GM23338 (cell line): ENCODE measurements at regions not wholly inside any gene's neighbourhood (a gene's known extent, or its start where the extent isn't known, plus 50 kb on each side); places are given as distances from the start of the nearest gene placed in this dataset.
"Not testable (repeated sequence)": the region's sequence is repeated elsewhere in the genome, so short reads cannot be mapped to it uniquely, and the experiment has no call there.

Source experiments
- CREB1 ChIP-seq: fragments of 250-450 bp; sonication (Bioruptor Pico); IDR thresholded peaks from 2 replicates; pipeline ENCODE4 v1.5.0; 2020; ENCODE audit warnings: low read depth, mild to moderate bottlenecking, moderate library complexity
- EZH2 ChIP-seq: fragments of 200-600 bp; sonication (generic); IDR thresholded peaks from one replicate; pipeline ENCODE4 v1.8.0; 2017; ENCODE audit warnings: antibody characterized with exemption, mild to moderate bottlenecking, low read depth; ENCODE audit not compliant: unreplicated experiment
- EZH2phosphoT487 ChIP-seq: fragments of 200-600 bp; sonication (generic); IDR thresholded peaks from one replicate; pipeline ENCODE4 v1.8.1; 2018; ENCODE audit warnings: antibody characterized with exemption; ENCODE audit not compliant: unreplicated experiment
- POLR2AphosphoS5 ChIP-seq: IDR thresholded peaks from 2 replicates; pipeline ENCODE4 v1.6.1; 2016; ENCODE audit warnings: antibody characterized with exemption, low read depth
- ZNF114 ChIP-seq: fragments of 250-450 bp; sonication (Bioruptor Pico); IDR thresholded peaks from 2 replicates; pipeline ENCODE4 v1.5.0; 2020; ENCODE audit warnings: mild to moderate bottlenecking, moderate library complexity
- ZNF331 ChIP-seq: fragments of 250-450 bp; sonication (Bioruptor Pico); IDR thresholded peaks from 2 replicates; pipeline ENCODE4 v1.5.0; 2020; ENCODE audit warnings: low read depth, mild to moderate bottlenecking, moderate library complexity
- TF ChIP-seq, protein P1 (sequence below), 2 experiments: fragments of 200-600 bp in 1 of 2; sonication (generic) in 1 of 2; conservative IDR thresholded peaks; 2 replicates each; pipeline versions ENCODE4 v1.5.1 to v1.6.1; 2016 to 2017; ENCODE audit warnings: antibody characterized with exemption in 2 of 2, low read depth in 2 of 2, mild to moderate bottlenecking in 2 of 2, moderate library complexity in 1 of 2
- TF ChIP-seq, protein P2 (sequence below): IDR thresholded peaks from one replicate; pipeline ENCODE4 v1.6.1; 2018; ENCODE audit warnings: antibody characterized with exemption; ENCODE audit not compliant: unreplicated experiment

DNA sequence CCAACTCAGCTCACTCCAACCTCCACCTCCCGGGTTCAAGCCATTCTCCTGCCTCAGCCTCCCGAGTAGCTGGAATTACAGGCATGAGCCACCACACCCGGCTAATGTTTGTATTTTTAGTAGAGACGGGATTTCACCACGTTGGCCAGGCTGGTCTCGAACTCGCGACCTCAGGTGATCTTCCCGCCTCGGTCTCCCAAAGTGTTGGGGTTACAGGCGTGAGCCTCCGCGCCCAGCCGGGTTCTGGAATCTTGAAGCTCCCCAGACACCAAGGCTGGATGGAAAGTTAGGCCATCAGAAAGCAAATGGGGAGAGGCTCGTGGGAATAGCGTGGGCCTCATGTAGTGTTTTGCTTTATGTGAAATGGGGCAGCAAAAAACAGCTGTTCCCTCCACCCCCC is 81.0 kb upstream of the PPP2R3B start:
- TF ChIP-seq, protein P1, sequence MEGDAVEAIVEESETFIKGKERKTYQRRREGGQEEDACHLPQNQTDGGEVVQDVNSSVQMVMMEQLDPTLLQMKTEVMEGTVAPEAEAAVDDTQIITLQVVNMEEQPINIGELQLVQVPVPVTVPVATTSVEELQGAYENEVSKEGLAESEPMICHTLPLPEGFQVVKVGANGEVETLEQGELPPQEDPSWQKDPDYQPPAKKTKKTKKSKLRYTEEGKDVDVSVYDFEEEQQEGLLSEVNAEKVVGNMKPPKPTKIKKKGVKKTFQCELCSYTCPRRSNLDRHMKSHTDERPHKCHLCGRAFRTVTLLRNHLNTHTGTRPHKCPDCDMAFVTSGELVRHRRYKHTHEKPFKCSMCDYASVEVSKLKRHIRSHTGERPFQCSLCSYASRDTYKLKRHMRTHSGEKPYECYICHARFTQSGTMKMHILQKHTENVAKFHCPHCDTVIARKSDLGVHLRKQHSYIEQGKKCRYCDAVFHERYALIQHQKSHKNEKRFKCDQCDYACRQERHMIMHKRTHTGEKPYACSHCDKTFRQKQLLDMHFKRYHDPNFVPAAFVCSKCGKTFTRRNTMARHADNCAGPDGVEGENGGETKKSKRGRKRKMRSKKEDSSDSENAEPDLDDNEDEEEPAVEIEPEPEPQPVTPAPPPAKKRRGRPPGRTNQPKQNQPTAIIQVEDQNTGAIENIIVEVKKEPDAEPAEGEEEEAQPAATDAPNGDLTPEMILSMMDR (conservative IDR thresholded peaks at IDR 0.05; ENCODE audit: low read depth in 2 of 2), result not testable (repeated sequence)
- TF ChIP-seq POLR2AphosphoS5; ZNF114 (CRISPR knock-in tag); EZH2; ZNF331; CREB1 (CRISPR knock-in tag); EZH2phosphoT487: not testable (repeated sequence)
- TF ChIP-seq, protein P2, sequence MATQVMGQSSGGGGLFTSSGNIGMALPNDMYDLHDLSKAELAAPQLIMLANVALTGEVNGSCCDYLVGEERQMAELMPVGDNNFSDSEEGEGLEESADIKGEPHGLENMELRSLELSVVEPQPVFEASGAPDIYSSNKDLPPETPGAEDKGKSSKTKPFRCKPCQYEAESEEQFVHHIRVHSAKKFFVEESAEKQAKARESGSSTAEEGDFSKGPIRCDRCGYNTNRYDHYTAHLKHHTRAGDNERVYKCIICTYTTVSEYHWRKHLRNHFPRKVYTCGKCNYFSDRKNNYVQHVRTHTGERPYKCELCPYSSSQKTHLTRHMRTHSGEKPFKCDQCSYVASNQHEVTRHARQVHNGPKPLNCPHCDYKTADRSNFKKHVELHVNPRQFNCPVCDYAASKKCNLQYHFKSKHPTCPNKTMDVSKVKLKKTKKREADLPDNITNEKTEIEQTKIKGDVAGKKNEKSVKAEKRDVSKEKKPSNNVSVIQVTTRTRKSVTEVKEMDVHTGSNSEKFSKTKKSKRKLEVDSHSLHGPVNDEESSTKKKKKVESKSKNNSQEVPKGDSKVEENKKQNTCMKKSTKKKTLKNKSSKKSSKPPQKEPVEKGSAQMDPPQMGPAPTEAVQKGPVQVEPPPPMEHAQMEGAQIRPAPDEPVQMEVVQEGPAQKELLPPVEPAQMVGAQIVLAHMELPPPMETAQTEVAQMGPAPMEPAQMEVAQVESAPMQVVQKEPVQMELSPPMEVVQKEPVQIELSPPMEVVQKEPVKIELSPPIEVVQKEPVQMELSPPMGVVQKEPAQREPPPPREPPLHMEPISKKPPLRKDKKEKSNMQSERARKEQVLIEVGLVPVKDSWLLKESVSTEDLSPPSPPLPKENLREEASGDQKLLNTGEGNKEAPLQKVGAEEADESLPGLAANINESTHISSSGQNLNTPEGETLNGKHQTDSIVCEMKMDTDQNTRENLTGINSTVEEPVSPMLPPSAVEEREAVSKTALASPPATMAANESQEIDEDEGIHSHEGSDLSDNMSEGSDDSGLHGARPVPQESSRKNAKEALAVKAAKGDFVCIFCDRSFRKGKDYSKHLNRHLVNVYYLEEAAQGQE, result not testable (repeated sequence)
